IPS DF 6.9 (cell line): ENCODE measurements at regions not wholly inside any gene's neighbourhood (a gene's known extent, or its start where the extent isn't known, plus 50 kb on each side); places are given as distances from the start of the nearest gene placed in this dataset.
"Not testable (repeated sequence)": the region's sequence is repeated elsewhere in the genome, so short reads cannot be mapped to it uniquely, and the experiment has no call there.

Experiments used
- DNase-seq: peaks from one replicate; pipeline ENCODE4 v3.0.0-alpha.2; 2013; ENCODE audit warnings: low read depth, low spot score
- H3K27ac ChIP-seq: one replicate; pipeline ENCODE4 v1.5.1; 2013; ENCODE audit warnings: low read length, control low read depth
- H3K27me3 ChIP-seq: 2 replicates; pipeline ENCODE4 v1.6.1; 2013; ENCODE audit warnings: mild to moderate bottlenecking, low read length; ENCODE audit not compliant: control insufficient read depth, insufficient read depth
- H3K36me3 ChIP-seq: 2 replicates; pipeline ENCODE4 v1.6.1; 2013; ENCODE audit warnings: low read length; ENCODE audit not compliant: control insufficient read depth, insufficient read depth
- H3K4me1 ChIP-seq: 2 replicates; pipeline ENCODE4 v1.6.1; 2013; ENCODE audit warnings: low read length; ENCODE audit not compliant: control insufficient read depth, insufficient read depth
- H3K4me3 ChIP-seq: 2 replicates; pipeline ENCODE4 v1.5.1; 2013; ENCODE audit warnings: mild to moderate bottlenecking, low read length
- H3K9me3 ChIP-seq: 2 replicates; pipeline ENCODE4 v1.6.1; 2013; ENCODE audit warnings: low read length, inconsistent platforms; ENCODE audit not compliant: control insufficient read depth, insufficient read depth
- WGBS: extraction: QIAGEN DNeasy Blood & Tissue Kit; methylation state at CpG from one replicate; pipeline ENCODE4 v1.1.7; 2013; ENCODE audit warnings: mixed read lengths, missing lambda C conversion rate; ENCODE audit not compliant: insufficient read length, insufficient coverage; 5-methylcytosine and 5-hydroxymethylcytosine counted together

GRCh38 chr15:20301041-20301390, 240.6 kb downstream of the GOLGA6L6 start:
- not testable (repeated sequence) for H3K36me3 ChIP-seq, H3K27me3 ChIP-seq, H3K9me3 ChIP-seq, H3K4me3 ChIP-seq, H3K4me1 ChIP-seq, H3K27ac ChIP-seq, DNase-seq
- WGBS = no CpG with 5 or more reads among the region's 4 CpGs

GRCh38 chr15:20300351-20301040, 241.1 kb downstream of the GOLGA6L6 start:
- not testable (repeated sequence) for H3K9me3 ChIP-seq, H3K36me3 ChIP-seq, H3K27me3 ChIP-seq, H3K4me3 ChIP-seq, DNase-seq, H3K4me1 ChIP-seq, H3K27ac ChIP-seq
- WGBS = no CpG with 5 or more reads among the region's 19 CpGs

- not testable (repeated sequence) for H3K27me3 ChIP-seq, H3K4me3 ChIP-seq, H3K36me3 ChIP-seq, DNase-seq, H3K27ac ChIP-seq, H3K4me1 ChIP-seq
- H3K9me3 ChIP-seq = peaks cover 20% of the 10 kb centered on the region
- WGBS = no CpG with 5 or more reads among the region's 3 CpGs
Observed at GRCh38 chr15:20297603-20298123, 243.9 kb downstream of the GOLGA6L6 start.

- not testable (repeated sequence) for H3K27ac ChIP-seq
- peaks cover 17% of the 10 kb centered on the region for H3K9me3 ChIP-seq
- no CpG with 5 or more reads among the region's 8 CpGs for WGBS
Observed at GRCh38 chr15:20296261-20296660, 245.3 kb downstream of the GOLGA6L6 start.

GRCh38 chr15:20295238-20295811, 246.3 kb downstream of the GOLGA6L6 start:
- H3K36me3 ChIP-seq = no peaks in the 10 kb centered on the region; the same call in 1 of the 2 replicates
- no peaks in the 10 kb centered on the region for H3K4me1 ChIP-seq
- peaks cover 17% of the 10 kb centered on the region for H3K9me3 ChIP-seq
- DNase-seq = no peak
- H3K4me3 ChIP-seq = no peak overlapping the region
- no CpG with 5 or more reads among the region's 43 CpGs for WGBS
- H3K27me3 ChIP-seq = no peaks in the 10 kb centered on the region
- H3K27ac ChIP-seq = no peak overlapping the region

More at GRCh38 chr15:20296261-20296660, 245.3 kb downstream of the GOLGA6L6 start:
- H3K36me3 ChIP-seq, H3K27me3 ChIP-seq, DNase-seq, H3K4me3 ChIP-seq, H3K4me1 ChIP-seq: not testable (repeated sequence)

GRCh38 chr15:20294651-20295237, 246.9 kb downstream of the GOLGA6L6 start:
- no peak for DNase-seq
- WGBS = 100% methylated on average over 15 of the region's 80 CpGs
- Histone ChIP-seq H3K4me1 (no peaks in the 10 kb centered on the region), H3K9me3 (peaks cover 18% of the 10 kb centered on the region), H3K4me3 (no peak overlapping the region), H3K27ac (no peak overlapping the region), H3K27me3 (no peaks in the 10 kb centered on the region), H3K36me3 (no peaks in the 10 kb centered on the region; the same call in 1 of the 2 replicates)

- not testable (repeated sequence) for H3K27me3 ChIP-seq, H3K27ac ChIP-seq, H3K36me3 ChIP-seq, DNase-seq, H3K4me3 ChIP-seq, H3K4me1 ChIP-seq
- WGBS = no CpG with 5 or more reads among the region's 5 CpGs
- peaks cover 22% of the 10 kb centered on the region for H3K9me3 ChIP-seq
Observed at GRCh38 chr15:20292422-20293005, 249.1 kb downstream of the GOLGA6L6 start.

- H3K27me3 ChIP-seq, H3K4me1 ChIP-seq, H3K36me3 ChIP-seq, H3K27ac ChIP-seq, H3K4me3 ChIP-seq, DNase-seq: not testable (repeated sequence)
- H3K9me3 ChIP-seq = peaks cover 24% of the 10 kb centered on the region
- WGBS = no CpG with 5 or more reads among the region's 7 CpGs
Observed at GRCh38 chr15:20291616-20292015, 250.0 kb downstream of the GOLGA6L6 start.

GRCh38 chr15:20290606-20291005, 251.0 kb downstream of the GOLGA6L6 start:
- no CpG with 5 or more reads among the region's 11 CpGs for WGBS
- H3K4me3 ChIP-seq, H3K27ac ChIP-seq, H3K27me3 ChIP-seq, H3K36me3 ChIP-seq, H3K4me1 ChIP-seq, DNase-seq: not testable (repeated sequence)
- H3K9me3 ChIP-seq = peaks cover 24% of the 10 kb centered on the region

- not testable (repeated sequence) for DNase-seq, H3K36me3 ChIP-seq, H3K4me1 ChIP-seq, H3K27me3 ChIP-seq, H3K4me3 ChIP-seq, H3K27ac ChIP-seq
- WGBS = no CpG with 5 or more reads among the region's 4 CpGs
- peaks cover 17% of the 10 kb centered on the region for H3K9me3 ChIP-seq
Observed at GRCh38 chr15:20289538-20290103, 252.0 kb downstream of the GOLGA6L6 start.
